Esophagus squamous epithelium (tissue), 5 donors: ENCODE measurements at regions not wholly inside any gene's neighbourhood (a gene's known extent, or its start where the extent isn't known, plus 50 kb on each side); places are given as distances from the start of the nearest gene placed in this dataset.

Experiments used
- DNase-seq: peaks from one replicate; lab custom pipeline; 2025; lab: John Stamatoyannopoulos, UW
- H3K27ac ChIP-seq, 4 donors: fragments of 200-600 bp; sonication (generic); one replicate each; pipeline ENCODE4 v1.5.1; 2016 to 2019; ENCODE audit warnings: mild to moderate bottlenecking in 1 of 4
- H3K27me3 ChIP-seq, 4 donors: fragments of 200-600 bp; sonication (generic); 1 replicate in 3 of 4; 2 replicates in 1 of 4; pipeline versions ENCODE4 v1.5.1 to v1.6.0; 2017 to 2021; ENCODE audit warnings: antibody characterized with exemption in 1 of 4
- H3K36me3 ChIP-seq, 3 donors: fragments of 200-600 bp; sonication (generic); one replicate each; pipeline ENCODE4 v1.5.1; 2016 to 2019
- H3K4me1 ChIP-seq, 3 donors: fragments of 200-600 bp; sonication (generic); one replicate each; pipeline ENCODE4 v1.5.1; 2017 to 2019
- H3K4me3 ChIP-seq, 4 donors: fragments of 200-600 bp; sonication (generic); 1 replicate in 3 of 4; 2 replicates in 1 of 4; pipeline ENCODE4 v1.5.1; 2016 to 2019; ENCODE audit warnings: mild to moderate bottlenecking in 2 of 4, moderate library complexity in 1 of 4
- H3K9me3 ChIP-seq, 3 donors: fragments of 200-600 bp; sonication (generic); one replicate each; pipeline ENCODE4 v1.5.1; 2016 to 2019
- CTCF ChIP-seq, 6 experiments: fragments of 450-650 bp in 4 of 6; fragments of 200-600 bp in 2 of 6; sonication (generic) in 2 of 6; IDR thresholded peaks; one replicate each; pipeline ENCODE4 v1.5.1; 2016 to 2019; ENCODE audit warnings: antibody characterized with exemption in 6 of 6, mild to moderate bottlenecking in 4 of 6, moderate library complexity in 4 of 6
- POLR2A ChIP-seq, 4 donors: fragments of 450-650 bp; IDR thresholded peaks; one replicate each; pipeline ENCODE4 v1.6.1; 2017; ENCODE audit warnings: antibody characterized with exemption in 4 of 4, mild to moderate bottlenecking in 4 of 4, moderate library complexity in 3 of 4
- WGBS, 2 donors: methylation state at CpG; one replicate each; pipeline ENCODE4 v1.1.5; 2018; 5-methylcytosine and 5-hydroxymethylcytosine counted together
- intact Hi-C: fragments of 100-400 bp; cut with DNase I; formaldehyde crosslinking; loops from one replicate; pipeline ENCODE4 v1.15.0; 2022
- donor health status: DM: yes; HTN: yes; CAD: no.

DNA sequence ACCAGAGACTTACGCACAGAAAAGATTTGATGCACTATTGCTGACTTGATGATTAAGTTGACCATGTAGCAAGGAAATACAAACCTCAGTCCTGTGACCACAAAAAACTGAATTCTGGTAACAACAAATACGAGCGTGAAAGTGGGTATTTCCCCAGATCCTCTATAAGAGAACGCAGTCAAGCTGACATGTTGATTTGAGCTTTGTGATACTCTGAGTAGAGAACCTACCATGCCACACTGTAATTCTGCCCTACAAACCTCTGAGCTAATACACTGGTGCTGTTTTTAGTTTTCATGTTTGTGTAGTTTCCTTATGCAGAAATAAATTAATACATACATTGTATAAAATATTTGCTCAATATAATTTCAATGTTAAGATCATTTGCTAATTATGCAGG lies 565.6 kb upstream of the EPHA5 start:
- 79 to 86% methylated on average over 4 of the region's 4 CpGs for WGBS, 2 donors
- no peak for DNase-seq
- H3K27ac ChIP-seq = no peak overlapping the region
- no peak overlapping the region for H3K4me3 ChIP-seq
- H3K36me3 ChIP-seq = no peaks in the 10 kb centered on the region
- H3K9me3 ChIP-seq = no peaks in the 10 kb centered on the region
- no peak for TF ChIP-seq CTCF (IDR thresholded peaks at IDR 0.05)
- TF ChIP-seq POLR2A (IDR thresholded peaks at IDR 0.05) = no peak
- H3K27me3 ChIP-seq = no peaks in the 10 kb centered on the region
- H3K4me1 ChIP-seq = no peaks in the 10 kb centered on the region
- intact Hi-C loops = no loop called here

GRCh38 chr4:66229885-66230284 lies 559.6 kb upstream of the EPHA5 start:
- TF ChIP-seq CTCF (IDR thresholded peaks at IDR 0.05) (no peak), POLR2A (IDR thresholded peaks at IDR 0.05) (no peak)
- intact Hi-C loops = no loop called here
- Histone ChIP-seq H3K4me3 (no peak overlapping the region), H3K27ac (no peak overlapping the region), H3K27me3 (no peaks in the 10 kb centered on the region), H3K4me1 (no peaks in the 10 kb centered on the region), H3K9me3 (no peaks in the 10 kb centered on the region), H3K36me3 (no peaks in the 10 kb centered on the region)
- WGBS, 2 donors = 52 to 61% methylated on average over 2 of the region's 2 CpGs
- no peak for DNase-seq

DNA sequence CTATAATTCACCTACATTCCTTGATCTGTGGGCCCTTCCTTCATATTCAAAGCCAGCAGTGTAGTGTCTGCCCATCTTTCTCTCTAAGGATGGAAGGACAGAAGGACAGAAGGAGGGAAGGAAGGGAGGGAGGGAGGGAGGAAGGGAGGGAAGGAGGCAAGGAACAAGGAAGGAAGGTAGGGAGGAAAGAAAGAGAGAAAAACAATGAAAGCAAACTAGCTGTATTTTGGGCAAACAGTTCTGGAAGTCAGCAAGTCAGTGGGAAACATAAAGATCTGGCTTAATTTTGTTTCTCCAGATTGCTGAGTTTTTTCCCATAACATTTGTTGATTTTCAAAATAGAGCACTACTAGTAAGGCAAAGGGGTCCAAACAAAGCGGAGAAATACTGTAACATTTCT lies 555.2 kb upstream of the EPHA5 start:
- H3K9me3 ChIP-seq = no peaks in the 10 kb centered on the region
- no peak overlapping the region for H3K4me3 ChIP-seq
- H3K27me3 ChIP-seq = no peaks in the 10 kb centered on the region
- no peaks in the 10 kb centered on the region for H3K4me1 ChIP-seq
- no peak for TF ChIP-seq CTCF (IDR thresholded peaks at IDR 0.05)
- TF ChIP-seq POLR2A (IDR thresholded peaks at IDR 0.05) = no peak
- H3K36me3 ChIP-seq = no peaks in the 10 kb centered on the region
- no peak for DNase-seq
- intact Hi-C loops = no loop called here
- H3K27ac ChIP-seq = no peak overlapping the region
- WGBS, 2 donors = 79 to 86% methylated on average over 1 of the region's 1 CpG

DNA sequence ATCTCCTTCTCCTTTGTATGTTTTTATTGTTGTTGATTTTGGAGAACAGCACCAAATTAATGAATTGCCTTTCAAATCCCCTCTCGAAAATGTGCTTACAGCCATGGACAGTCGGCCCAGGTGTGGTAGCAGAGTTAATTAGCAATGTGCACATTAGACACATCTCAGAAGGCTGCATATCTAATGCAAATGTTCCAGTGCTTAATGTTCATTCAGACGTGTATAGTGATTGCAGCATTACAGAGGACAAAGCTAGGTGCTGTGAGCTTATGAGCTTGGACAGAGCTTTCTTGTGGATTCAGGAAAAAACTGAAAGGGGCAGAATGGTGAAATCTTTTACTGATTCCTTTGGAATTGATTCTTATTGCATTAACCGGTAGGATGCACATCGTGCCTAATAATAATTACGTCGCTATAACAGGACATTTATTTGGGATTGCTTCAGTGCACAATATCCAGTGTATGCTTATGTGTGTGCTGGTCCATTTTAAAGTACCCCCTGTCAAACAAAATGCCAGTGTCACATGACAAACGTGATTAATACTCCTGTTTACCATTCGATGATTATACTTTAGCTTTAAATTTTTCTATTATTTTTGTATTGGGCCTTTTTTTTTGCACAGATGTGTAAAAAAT lies 552.9 kb upstream of the EPHA5 start:
- H3K36me3 ChIP-seq = no peaks in the 10 kb centered on the region
- H3K4me1 ChIP-seq = no peaks in the 10 kb centered on the region
- H3K4me3 ChIP-seq = no peak overlapping the region
- H3K27me3 ChIP-seq = no peaks in the 10 kb centered on the region
- WGBS, 2 donors = 69 to 73% methylated on average over 9 of the region's 9 CpGs
- intact Hi-C loops = no loop called here
- TF ChIP-seq POLR2A (IDR thresholded peaks at IDR 0.05) (no peak), CTCF (IDR thresholded peaks at IDR 0.05) (no peak)
- H3K9me3 ChIP-seq = no peaks in the 10 kb centered on the region
- no peak for DNase-seq
- H3K27ac ChIP-seq = no peak overlapping the region

- Histone ChIP-seq H3K4me1 (no peaks in the 10 kb centered on the region), H3K4me3 (no peak overlapping the region), H3K9me3 (no peaks in the 10 kb centered on the region), H3K27ac (no peak overlapping the region), H3K36me3 (no peaks in the 10 kb centered on the region), H3K27me3 (no peaks in the 10 kb centered on the region)
- TF ChIP-seq POLR2A (IDR thresholded peaks at IDR 0.05) (no peak), CTCF (IDR thresholded peaks at IDR 0.05) (no peak)
- no peak for DNase-seq
- 17 to 63% methylated on average over 2 of the region's 2 CpGs for WGBS, 2 donors
- intact Hi-C loops = no loop called here
Measured at GRCh38 chr4:66219401-66219800, 549.1 kb upstream of the EPHA5 start.
